ENCODE measurements at regions not wholly inside any gene's neighbourhood (a gene's known extent, or its start where the extent isn't known, plus 50 kb on each side); places are given as distances from the start of the nearest gene placed in this dataset.

DNA sequence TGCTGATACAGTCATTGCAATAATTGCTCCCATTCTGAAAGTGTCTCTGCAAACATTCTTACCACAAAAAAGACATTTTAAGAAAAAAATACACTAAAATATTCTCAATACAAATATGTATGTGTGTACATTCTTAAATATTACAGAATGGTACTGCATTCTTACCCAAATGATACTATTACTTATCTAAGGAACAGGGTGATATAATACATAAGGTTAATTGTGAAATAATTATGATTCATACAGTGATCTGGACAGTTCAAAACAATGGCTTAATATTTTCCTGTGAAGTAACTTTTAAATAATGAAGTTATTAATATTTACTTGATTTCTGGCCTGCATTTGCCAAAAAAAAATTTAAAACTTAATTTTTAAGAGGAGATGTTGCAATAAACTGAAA lies 694.6 kb downstream of the TUSC7 start:
- Histone ChIP-seq H3K36me3 (no peaks in the 10 kb centered on the region), H3K9me3 (no peaks in the 10 kb centered on the region), H3K4me1 (replicated peaks) (peaks cover 10% of the 10 kb centered on the region), H3K4me3 (no peak overlapping the region), H3K27me3 (replicated peaks; ENCODE audit: insufficient read depth) (no peaks in the 10 kb centered on the region), H3K27ac (no peak overlapping the region)
- intact Hi-C loops (cut with DNase I) = no loop called here
- no peak for DNase-seq (ENCODE audit: low spot score)
- TF ChIP-seq POLR2AphosphoS5 (IDR thresholded peaks at IDR 0.05) (no peak), CTCF (IDR thresholded peaks at IDR 0.05) (no peak), POLR2A (IDR thresholded peaks at IDR 0.05) (no peak)

DNA sequence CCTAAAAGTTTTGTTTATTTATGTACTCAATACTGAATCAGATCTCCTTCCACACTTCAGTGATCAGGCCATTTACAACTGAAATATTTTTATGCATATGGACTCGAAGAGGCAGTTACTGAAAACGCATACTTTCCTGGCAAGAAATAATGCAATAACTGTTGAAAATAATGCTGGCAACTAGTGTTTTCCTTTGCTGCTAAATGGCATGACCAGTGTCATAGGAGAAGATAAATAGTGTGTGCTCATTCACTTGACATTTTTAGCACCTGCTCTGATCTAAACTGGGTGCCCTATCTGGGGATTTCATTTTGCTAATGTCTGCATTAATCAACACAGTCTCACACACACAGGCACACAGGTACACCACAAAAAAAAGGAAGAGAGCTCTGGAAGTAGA lies 695.2 kb downstream of the TUSC7 start:
- no peak overlapping the region for H3K27ac ChIP-seq
- H3K9me3 ChIP-seq = no peaks in the 10 kb centered on the region
- no peak for TF ChIP-seq CTCF (IDR thresholded peaks at IDR 0.05)
- TF ChIP-seq POLR2AphosphoS5 (IDR thresholded peaks at IDR 0.05) = no peak
- no peak for TF ChIP-seq POLR2A (IDR thresholded peaks at IDR 0.05)
- H3K4me3 ChIP-seq = no peak overlapping the region
- no peaks in the 10 kb centered on the region for H3K36me3 ChIP-seq
- intact Hi-C loops (cut with DNase I) = no loop called here
- no peak for DNase-seq (ENCODE audit: low spot score)
- peaks cover 10% of the 10 kb centered on the region for H3K4me1 ChIP-seq (replicated peaks)
- WGBS = 26% methylated on average over 2 of the region's 2 CpGs
- H3K27me3 ChIP-seq (replicated peaks; ENCODE audit: insufficient read depth) = no peaks in the 10 kb centered on the region

GRCh38 chr3:117405359-117405758 lies 695.8 kb downstream of the TUSC7 start:
- H3K4me1 ChIP-seq (replicated peaks) = peaks cover 10% of the 10 kb centered on the region
- no peak for DNase-seq (ENCODE audit: low spot score)
- H3K27ac ChIP-seq = no peak overlapping the region
- H3K9me3 ChIP-seq = no peaks in the 10 kb centered on the region
- H3K27me3 ChIP-seq (replicated peaks; ENCODE audit: insufficient read depth) = no peaks in the 10 kb centered on the region
- TF ChIP-seq POLR2A (IDR thresholded peaks at IDR 0.05) = no peak
- TF ChIP-seq POLR2AphosphoS5 (IDR thresholded peaks at IDR 0.05) = no peak
- no peak for TF ChIP-seq CTCF (IDR thresholded peaks at IDR 0.05)
- H3K4me3 ChIP-seq = no peak overlapping the region
- intact Hi-C loops (cut with DNase I) = no loop called here
- 65% methylated on average over 1 of the region's 1 CpG for WGBS
- no peaks in the 10 kb centered on the region for H3K36me3 ChIP-seq

GRCh38 chr3:117407317-117407716 lies 697.7 kb downstream of the TUSC7 start:
- Histone ChIP-seq H3K4me1 (replicated peaks) (peaks cover 6% of the 10 kb centered on the region), H3K9me3 (no peaks in the 10 kb centered on the region), H3K36me3 (no peaks in the 10 kb centered on the region), H3K27me3 (replicated peaks; ENCODE audit: insufficient read depth) (no peaks in the 10 kb centered on the region), H3K4me3 (no peak overlapping the region), H3K27ac (no peak overlapping the region)
- no peak for DNase-seq (ENCODE audit: low spot score)
- no peak for TF ChIP-seq POLR2AphosphoS5 (IDR thresholded peaks at IDR 0.05)
- no peak for TF ChIP-seq CTCF (IDR thresholded peaks at IDR 0.05)
- no peak for TF ChIP-seq POLR2A (IDR thresholded peaks at IDR 0.05)
- intact Hi-C loops (cut with DNase I) = no loop called here

GRCh38 chr3:117408811-117409210 lies 699.2 kb downstream of the TUSC7 start:
- intact Hi-C loops (cut with DNase I) = no loop called here

More at GRCh38 chr3:117408811-117409210, 699.2 kb downstream of the TUSC7 start:
- no peak for TF ChIP-seq CTCF (IDR thresholded peaks at IDR 0.05)
- TF ChIP-seq POLR2AphosphoS5 (IDR thresholded peaks at IDR 0.05) = no peak
- no peak for TF ChIP-seq POLR2A (IDR thresholded peaks at IDR 0.05)
- no peaks in the 10 kb centered on the region for H3K36me3 ChIP-seq
- no peak for DNase-seq (ENCODE audit: low spot score)
- H3K9me3 ChIP-seq = no peaks in the 10 kb centered on the region
- H3K4me3 ChIP-seq = no peak overlapping the region
- no peak overlapping the region for H3K27ac ChIP-seq
- no peaks in the 10 kb centered on the region for H3K27me3 ChIP-seq (replicated peaks; ENCODE audit: insufficient read depth)
- peaks cover under 1% of the 10 kb centered on the region for H3K4me1 ChIP-seq (replicated peaks)

All from prostate gland (tissue), 2 donors.